ENCODE measurements at regions not wholly inside any gene's neighbourhood (a gene's known extent, or its start where the extent isn't known, plus 50 kb on each side); places are given as distances from the start of the nearest gene placed in this dataset.

- TF ChIP-seq CTCF (conservative IDR thresholded peaks at IDR 0.05) (no peak), EZH2 (IDR thresholded peaks at IDR 0.05; ENCODE audit: low read depth) (no peak)
These were observed 379.4 kb upstream of the CFAP20DC start for GRCh38 chr3:59429198-59429597.

Data from PC-9 (cell line).